ENCODE measurements at regions not wholly inside any gene's neighbourhood (a gene's known extent, or its start where the extent isn't known, plus 50 kb on each side); places are given as distances from the start of the nearest gene placed in this dataset.

- H3K9me3 Mint-ChIP-seq (ENCODE audit: low read depth): no peaks in the 10 kb centered on the region
Observed at GRCh38 chr3:15953841-15954240, 156.1 kb upstream of the ANKRD28 start.

DNA sequence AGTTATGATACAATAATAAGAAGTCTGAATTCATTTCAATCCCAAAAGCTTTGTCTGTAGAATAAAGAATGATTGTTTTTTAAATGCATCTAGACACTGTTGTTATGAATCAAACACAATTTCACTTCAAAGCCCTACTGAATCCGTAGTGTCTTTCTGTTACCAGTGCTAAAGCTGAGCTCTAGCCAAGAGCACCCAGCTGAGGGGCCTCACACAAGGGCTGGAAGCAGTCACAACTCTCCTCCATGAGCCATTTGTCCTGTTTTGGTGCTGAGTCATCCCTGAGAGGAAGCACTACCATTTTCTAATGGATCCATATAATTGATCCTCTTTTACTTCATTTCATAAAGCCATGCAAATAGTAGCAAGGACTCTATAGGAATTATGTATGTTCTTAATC is 158.2 kb upstream of the ANKRD28 start:
- Mint-ChIP-seq H3K36me3 (ENCODE audit: low read depth) (no peaks in the 10 kb centered on the region), H3K27me3 (ENCODE audit: low read depth) (no peaks in the 10 kb centered on the region), H3K4me3 (ENCODE audit: unreplicated experiment) (no peak overlapping the region), H3K27ac (ENCODE audit: unreplicated experiment) (no peak overlapping the region), H3K9me3 (ENCODE audit: low read depth) (no peaks in the 10 kb centered on the region), H3K4me1 (ENCODE audit: low read depth) (no peaks in the 10 kb centered on the region)
- no peak for DNase-seq (ENCODE audit: low spot score)
- TF ChIP-seq CTCF (IDR thresholded peaks at IDR 0.05): no peak

More at GRCh38 chr3:15953841-15954240, 156.1 kb upstream of the ANKRD28 start:
- no peak for DNase-seq (ENCODE audit: low spot score)
- no peaks in the 10 kb centered on the region for H3K4me1 Mint-ChIP-seq (ENCODE audit: low read depth)
- no peaks in the 10 kb centered on the region for H3K27me3 Mint-ChIP-seq (ENCODE audit: low read depth)
- H3K27ac Mint-ChIP-seq (ENCODE audit: unreplicated experiment): no peak overlapping the region
- H3K4me3 Mint-ChIP-seq (ENCODE audit: unreplicated experiment): no peak overlapping the region
- no peaks in the 10 kb centered on the region for H3K36me3 Mint-ChIP-seq (ENCODE audit: low read depth)
- no peak for TF ChIP-seq CTCF (IDR thresholded peaks at IDR 0.05)

DNA sequence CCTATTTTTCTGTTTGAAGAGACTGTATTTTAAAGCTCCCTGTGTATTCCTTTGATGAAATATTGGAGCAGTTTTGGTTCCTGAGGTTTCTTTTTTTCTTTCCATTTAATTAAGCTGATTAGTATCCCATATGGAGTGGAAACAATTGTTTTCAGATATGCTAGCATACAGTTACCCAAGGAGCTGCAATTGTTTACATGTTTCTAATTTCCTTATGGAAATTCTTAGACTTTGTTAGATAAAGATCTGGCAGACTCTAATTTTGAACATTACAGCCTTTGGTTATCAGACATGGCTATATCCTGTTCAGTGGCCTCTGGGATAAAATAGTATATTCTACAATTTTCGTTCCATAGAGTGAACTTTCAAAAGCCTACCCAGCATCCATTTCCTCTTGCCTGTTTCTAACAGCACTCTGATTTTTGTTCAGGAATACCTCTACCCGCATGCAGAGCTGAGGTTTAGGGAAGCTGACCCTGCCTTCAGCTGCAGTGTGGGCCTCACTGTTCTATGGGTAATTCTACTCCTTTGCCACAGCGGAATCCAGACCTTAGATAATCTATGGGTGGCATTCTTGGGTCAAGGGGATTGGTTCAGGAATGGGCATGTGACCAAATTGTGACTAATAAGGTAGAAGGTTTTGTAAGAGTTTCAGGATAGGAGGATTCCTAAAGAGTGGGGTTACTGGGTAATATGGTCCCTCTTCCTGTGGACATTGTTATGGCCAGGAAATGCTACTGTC is 161.1 kb upstream of the ANKRD28 start:
- Mint-ChIP-seq H3K4me1 (ENCODE audit: low read depth) (peaks cover 4% of the 10 kb centered on the region), H3K27ac (ENCODE audit: unreplicated experiment) (no peak overlapping the region), H3K4me3 (ENCODE audit: unreplicated experiment) (no peak overlapping the region), H3K36me3 (ENCODE audit: low read depth) (no peaks in the 10 kb centered on the region), H3K9me3 (ENCODE audit: low read depth) (no peaks in the 10 kb centered on the region), H3K27me3 (ENCODE audit: low read depth) (no peaks in the 10 kb centered on the region)
- TF ChIP-seq CTCF (IDR thresholded peaks at IDR 0.05): no peak
- DNase-seq (ENCODE audit: low spot score): no peak

- H3K27me3 Mint-ChIP-seq (ENCODE audit: low read depth): no peaks in the 10 kb centered on the region
- H3K4me3 Mint-ChIP-seq (ENCODE audit: unreplicated experiment): no peak overlapping the region
- H3K36me3 Mint-ChIP-seq (ENCODE audit: low read depth): no peaks in the 10 kb centered on the region
- no peak for DNase-seq (ENCODE audit: low spot score)
- TF ChIP-seq CTCF (IDR thresholded peaks at IDR 0.05): no peak
- no peak overlapping the region for H3K27ac Mint-ChIP-seq (ENCODE audit: unreplicated experiment)
- H3K4me1 Mint-ChIP-seq (ENCODE audit: low read depth): peaks cover 9% of the 10 kb centered on the region
- no peaks in the 10 kb centered on the region for H3K9me3 Mint-ChIP-seq (ENCODE audit: low read depth)
Observed at GRCh38 chr3:15959434-15959811, 161.6 kb upstream of the ANKRD28 start.

DNA sequence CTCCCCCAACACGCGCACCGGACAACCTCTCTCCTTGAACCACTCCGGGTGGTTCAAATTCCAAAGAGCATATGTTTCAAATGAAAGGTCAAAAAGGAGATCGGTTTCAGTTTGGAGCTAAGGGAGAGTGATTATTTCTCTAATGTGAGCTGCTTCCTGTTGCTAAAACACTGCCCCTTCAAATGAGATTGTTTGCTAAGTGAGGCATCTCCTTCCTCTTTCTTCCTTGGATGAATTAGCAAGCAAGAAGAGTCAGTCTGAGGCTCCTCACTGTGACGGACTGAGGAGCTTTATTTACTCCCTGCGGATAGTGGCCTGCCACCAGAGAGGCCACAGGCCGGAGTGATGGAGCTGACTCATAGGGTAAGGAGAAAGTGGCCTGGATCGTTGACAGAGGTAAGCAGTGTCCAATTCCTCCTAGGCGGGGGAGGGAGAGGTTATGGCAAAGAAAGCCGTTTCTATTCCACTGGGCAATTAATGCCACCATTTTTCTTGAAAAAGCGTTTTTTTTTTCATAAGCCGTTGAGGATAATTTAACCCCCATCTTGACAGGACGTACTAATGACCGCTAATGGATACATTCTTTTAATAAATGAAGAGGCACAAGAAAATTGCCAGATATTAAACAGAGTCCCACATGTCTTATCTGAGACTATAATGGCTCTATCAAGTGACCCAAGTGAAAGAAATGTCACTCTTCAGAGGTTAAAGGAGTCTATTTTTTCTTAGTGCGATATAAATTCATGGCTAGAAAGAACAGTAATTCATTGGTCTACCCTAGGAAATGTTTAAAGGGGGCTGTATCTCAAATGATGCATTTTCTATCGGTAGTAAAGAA is 167.0 kb upstream of the ANKRD28 start:
- peak overlapping the region; percentile 17 for H3K4me3 Mint-ChIP-seq (ENCODE audit: unreplicated experiment)
- DNase-seq (ENCODE audit: low spot score): no peak
- H3K27ac Mint-ChIP-seq (ENCODE audit: unreplicated experiment): no peak overlapping the region

More for the DNA sequence above, 167.0 kb upstream of the ANKRD28 start:
- Mint-ChIP-seq H3K27me3 (ENCODE audit: low read depth) (no peaks in the 10 kb centered on the region), H3K36me3 (ENCODE audit: low read depth) (no peaks in the 10 kb centered on the region), H3K4me1 (ENCODE audit: low read depth) (peaks cover 16% of the 10 kb centered on the region), H3K9me3 (ENCODE audit: low read depth) (no peaks in the 10 kb centered on the region)
- no peak for TF ChIP-seq CTCF (IDR thresholded peaks at IDR 0.05)

Data from chondrocyte (in vitro differentiated cells).